ENCODE measurements at regions not wholly inside any gene's neighbourhood (a gene's known extent, or its start where the extent isn't known, plus 50 kb on each side); places are given as distances from the start of the nearest gene placed in this dataset.
"Not testable (repeated sequence)": the region's sequence is repeated elsewhere in the genome, so short reads cannot be mapped to it uniquely, and the experiment has no call there.

DNA sequence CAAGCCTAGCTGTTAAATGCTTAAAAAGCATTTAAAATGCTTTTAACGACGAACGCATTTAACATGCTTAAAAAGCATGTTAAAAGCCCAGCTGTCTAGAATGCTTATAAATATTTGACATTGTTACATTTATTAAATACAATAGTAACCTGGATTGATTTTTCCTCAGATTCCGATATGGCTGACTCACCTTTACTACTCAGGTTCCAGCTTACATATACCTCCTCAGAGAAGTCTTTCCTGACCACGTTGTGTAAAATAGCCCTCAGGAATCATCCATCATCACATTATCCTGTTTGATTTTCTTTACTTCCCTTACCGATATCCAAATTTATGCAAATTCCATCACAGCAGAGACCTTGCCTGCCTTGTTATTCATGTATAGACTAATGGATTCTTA is 51.4 kb downstream of the SLC41A2 start:
- H3K4me1 ChIP-seq (ENCODE audit: control insufficient read depth in 5 of 5, insufficient read depth in 5 of 5, low read length in 5 of 5): peaks cover 0 to 17% (median 8%) of the 10 kb centered on the region in 5 donors
- no peak overlapping the region for H3K27ac ChIP-seq (ENCODE audit: low read depth, low read length)
- H3K27me3 ChIP-seq (ENCODE audit: control insufficient read depth in 5 of 5, insufficient read depth in 4 of 5, low read length in 5 of 5): no peaks in the 10 kb centered on the region
- H3K4me3 ChIP-seq (ENCODE audit: low read depth in 1 of 5, low read length in 5 of 5): no peak overlapping the region
- H3K36me3 ChIP-seq (ENCODE audit: control insufficient read depth in 5 of 5, insufficient read depth in 5 of 5, low read length in 5 of 5): no peaks in the 10 kb centered on the region
- no peaks in the 10 kb centered on the region for H3K9me3 ChIP-seq (ENCODE audit: control insufficient read depth in 5 of 5, low read length in 5 of 5)
- H3K9ac ChIP-seq (ENCODE audit: low read length in 5 of 5): no peak overlapping the region

DNA sequence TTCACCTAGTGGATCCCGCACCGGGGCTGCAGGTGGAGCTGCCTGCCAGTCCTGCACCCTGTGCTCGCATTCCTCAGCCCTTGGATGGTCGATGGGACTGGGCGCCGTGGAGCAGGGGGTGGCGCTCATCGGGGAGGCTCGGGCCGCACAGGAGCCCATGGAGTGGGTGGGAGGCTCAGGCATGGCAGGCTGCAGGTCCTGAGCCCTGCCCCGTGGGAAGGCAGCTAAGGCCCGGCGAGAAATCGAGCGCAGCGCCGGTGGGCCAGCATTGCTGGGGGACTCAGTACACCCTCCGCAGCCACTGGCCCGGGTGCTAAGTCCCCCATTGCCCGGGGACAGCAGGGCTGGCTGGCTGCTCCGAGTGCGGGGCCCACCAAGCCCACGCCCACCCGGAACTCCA is 52.6 kb downstream of the SLC41A2 start:
- H3K27me3 ChIP-seq (ENCODE audit: control insufficient read depth in 5 of 5, insufficient read depth in 4 of 5, low read length in 5 of 5); H3K36me3 ChIP-seq (ENCODE audit: control insufficient read depth in 5 of 5, insufficient read depth in 5 of 5, low read length in 5 of 5); H3K4me3 ChIP-seq (ENCODE audit: low read depth in 1 of 5, low read length in 5 of 5); H3K9ac ChIP-seq (ENCODE audit: low read length in 5 of 5); H3K9me3 ChIP-seq (ENCODE audit: control insufficient read depth in 5 of 5, low read length in 5 of 5); H3K27ac ChIP-seq (ENCODE audit: low read depth, low read length): not testable (repeated sequence)
- peaks cover 0 to 21% (median 7%) of the 10 kb centered on the region in 5 donors for H3K4me1 ChIP-seq (ENCODE audit: control insufficient read depth in 5 of 5, insufficient read depth in 5 of 5, low read length in 5 of 5)

- Histone ChIP-seq H3K9me3 (ENCODE audit: control insufficient read depth in 5 of 5, low read length in 5 of 5) (peaks cover 0 to 8% (median 1%) of the 10 kb centered on the region in 5 donors), H3K27me3 (ENCODE audit: control insufficient read depth in 5 of 5, insufficient read depth in 4 of 5, low read length in 5 of 5) (no peaks in the 10 kb centered on the region), H3K36me3 (ENCODE audit: control insufficient read depth in 5 of 5, insufficient read depth in 5 of 5, low read length in 5 of 5) (no peaks in the 10 kb centered on the region), H3K4me1 (ENCODE audit: control insufficient read depth in 5 of 5, insufficient read depth in 5 of 5, low read length in 5 of 5) (peaks cover 0 to 14% (median 6%) of the 10 kb centered on the region in 5 donors), H3K9ac (ENCODE audit: low read length in 5 of 5) (peak overlapping the region in 1 of 5 donors; percentile 16), H3K27ac (ENCODE audit: low read depth, low read length) (no peak overlapping the region), H3K4me3 (ENCODE audit: low read depth in 1 of 5, low read length in 5 of 5) (no peak overlapping the region)
These were observed 54.3 kb downstream of the SLC41A2 start for GRCh38 chr12:104903648-104904423.

DNA sequence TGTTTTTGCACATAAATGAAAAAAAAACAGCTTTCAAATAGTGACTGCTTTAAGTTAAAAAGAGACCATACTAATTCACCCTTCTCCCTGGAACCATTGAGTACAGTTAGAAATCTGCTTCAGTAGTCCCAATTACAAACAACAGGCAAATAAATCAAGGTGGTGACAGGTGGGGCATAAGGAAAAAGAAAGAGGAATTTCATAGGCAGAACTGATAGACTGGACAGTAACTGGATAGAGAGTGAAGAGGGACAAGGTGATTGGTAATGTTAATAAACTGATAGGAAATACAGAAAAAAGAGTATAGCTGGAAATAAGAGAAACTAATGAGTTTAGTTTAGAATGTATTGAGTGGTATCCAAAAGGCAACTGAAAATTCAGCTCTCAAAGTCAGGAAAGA is 56.0 kb downstream of the SLC41A2 start:
- Histone ChIP-seq H3K36me3 (ENCODE audit: control insufficient read depth in 5 of 5, insufficient read depth in 5 of 5, low read length in 5 of 5) (no peaks in the 10 kb centered on the region), H3K27me3 (ENCODE audit: control insufficient read depth in 5 of 5, insufficient read depth in 4 of 5, low read length in 5 of 5) (no peaks in the 10 kb centered on the region), H3K4me1 (ENCODE audit: control insufficient read depth in 5 of 5, insufficient read depth in 5 of 5, low read length in 5 of 5) (peaks cover 0 to 14% (median 6%) of the 10 kb centered on the region in 5 donors), H3K9ac (ENCODE audit: low read length in 5 of 5) (no peak overlapping the region), H3K27ac (ENCODE audit: low read depth, low read length) (no peak overlapping the region), H3K9me3 (ENCODE audit: control insufficient read depth in 5 of 5, low read length in 5 of 5) (peaks cover 0 to 10% (median 3%) of the 10 kb centered on the region in 5 donors), H3K4me3 (ENCODE audit: low read depth in 1 of 5, low read length in 5 of 5) (no peak overlapping the region)

DNA sequence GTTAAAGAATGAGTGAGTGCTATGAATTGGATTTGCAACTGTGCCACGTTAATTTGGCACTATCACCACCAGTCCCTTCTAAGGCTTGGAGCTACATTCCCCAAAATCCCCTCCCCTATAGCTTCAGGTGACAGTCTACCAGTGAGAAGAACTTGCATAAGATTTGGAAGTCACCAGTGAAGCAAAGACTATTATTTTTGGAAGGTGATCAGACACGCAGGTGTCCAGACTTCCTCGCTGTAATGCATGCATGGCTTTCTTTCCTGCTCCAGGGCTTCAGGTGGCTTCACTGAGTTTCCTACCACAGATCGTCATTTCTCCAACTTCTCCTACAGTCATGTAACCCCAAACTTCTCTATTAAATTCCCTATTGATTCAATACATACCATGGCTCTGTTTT is 61.4 kb downstream of the SLC41A2 start:
- peaks cover 0 to 4% (median 0%) of the 10 kb centered on the region in 5 donors for H3K4me1 ChIP-seq (ENCODE audit: control insufficient read depth in 5 of 5, insufficient read depth in 5 of 5, low read length in 5 of 5)
- H3K4me3 ChIP-seq (ENCODE audit: low read depth in 1 of 5, low read length in 5 of 5): no peak overlapping the region
- H3K27ac ChIP-seq (ENCODE audit: low read depth, low read length): no peak overlapping the region
- no peaks in the 10 kb centered on the region for H3K27me3 ChIP-seq (ENCODE audit: control insufficient read depth in 5 of 5, insufficient read depth in 4 of 5, low read length in 5 of 5)
- H3K36me3 ChIP-seq (ENCODE audit: control insufficient read depth in 5 of 5, insufficient read depth in 5 of 5, low read length in 5 of 5): no peaks in the 10 kb centered on the region
- peaks cover 0 to 10% (median 3%) of the 10 kb centered on the region in 5 donors for H3K9me3 ChIP-seq (ENCODE audit: control insufficient read depth in 5 of 5, low read length in 5 of 5)
- H3K9ac ChIP-seq (ENCODE audit: low read length in 5 of 5): no peak overlapping the region

DNA sequence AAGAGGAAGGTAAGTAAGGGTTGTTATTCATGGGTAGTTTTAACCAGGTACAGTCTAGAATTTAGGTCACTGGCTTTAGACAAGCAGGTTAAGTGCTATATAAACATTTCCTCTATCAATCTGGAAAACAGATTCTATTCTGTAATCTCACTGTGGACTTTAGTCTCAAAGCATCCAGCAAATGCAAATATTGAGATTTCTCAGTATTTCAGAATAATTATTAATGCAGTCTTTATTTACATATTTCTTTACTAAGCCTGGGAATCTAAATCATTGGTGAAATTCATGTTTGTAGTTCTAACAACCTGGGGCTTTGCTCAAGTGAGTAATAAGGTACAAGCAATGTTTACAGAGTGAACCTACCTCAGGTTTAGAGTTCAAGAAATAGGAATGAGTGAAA is 61.9 kb downstream of the SLC41A2 start:
- Histone ChIP-seq H3K9me3 (ENCODE audit: control insufficient read depth in 5 of 5, low read length in 5 of 5) (peaks cover 0 to 10% (median 3%) of the 10 kb centered on the region in 5 donors), H3K36me3 (ENCODE audit: control insufficient read depth in 5 of 5, insufficient read depth in 5 of 5, low read length in 5 of 5) (no peaks in the 10 kb centered on the region), H3K27me3 (ENCODE audit: control insufficient read depth in 5 of 5, insufficient read depth in 4 of 5, low read length in 5 of 5) (no peaks in the 10 kb centered on the region), H3K9ac (ENCODE audit: low read length in 5 of 5) (no peak overlapping the region), H3K4me1 (ENCODE audit: control insufficient read depth in 5 of 5, insufficient read depth in 5 of 5, low read length in 5 of 5) (peaks cover 0 to 4% (median 0%) of the 10 kb centered on the region in 5 donors), H3K27ac (ENCODE audit: low read depth, low read length) (no peak overlapping the region), H3K4me3 (ENCODE audit: low read depth in 1 of 5, low read length in 5 of 5) (no peak overlapping the region)

- H3K9me3 ChIP-seq (ENCODE audit: control insufficient read depth in 5 of 5, low read length in 5 of 5): peaks cover 0 to 10% (median 3%) of the 10 kb centered on the region in 5 donors
- no peak overlapping the region for H3K27ac ChIP-seq (ENCODE audit: low read depth, low read length)
- H3K27me3 ChIP-seq (ENCODE audit: control insufficient read depth in 5 of 5, insufficient read depth in 4 of 5, low read length in 5 of 5): no peaks in the 10 kb centered on the region
These were observed 62.7 kb downstream of the SLC41A2 start for GRCh38 chr12:104895415-104895814.

DNA sequence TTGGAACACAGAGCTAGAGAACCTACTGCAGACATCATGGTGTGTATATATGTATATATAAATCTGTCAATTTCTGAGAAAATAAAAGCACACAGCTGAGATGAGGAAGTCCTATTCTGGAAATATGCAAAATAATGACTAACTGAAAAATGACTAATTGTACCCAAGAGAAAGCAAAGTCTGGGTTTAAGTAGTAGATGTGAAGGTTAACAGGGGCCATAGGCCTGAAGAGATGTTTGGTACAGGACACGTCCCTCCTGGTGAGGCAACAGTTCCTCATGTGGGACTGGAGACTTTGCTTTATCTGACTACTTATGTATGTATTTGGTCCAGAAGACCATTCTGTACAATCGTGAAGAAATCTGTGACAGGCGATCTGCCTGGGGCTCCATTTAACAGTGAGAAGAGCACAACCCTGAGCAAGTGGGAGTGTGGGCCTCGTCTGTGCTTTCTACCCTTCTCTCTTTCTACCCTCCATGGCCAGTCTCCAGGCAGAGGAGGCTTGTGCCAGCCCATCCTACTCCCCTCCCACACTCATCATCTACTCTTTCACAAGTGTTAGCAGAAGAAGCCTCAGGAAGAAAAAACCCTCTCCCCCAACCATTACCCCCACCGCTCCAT is 67.5 kb downstream of the SLC41A2 start:
- Histone ChIP-seq H3K4me1 (ENCODE audit: control insufficient read depth in 5 of 5, insufficient read depth in 5 of 5, low read length in 5 of 5) (peaks cover 0 to 6% (median 0%) of the 10 kb centered on the region in 5 donors), H3K27ac (ENCODE audit: low read depth, low read length) (no peak overlapping the region), H3K9me3 (ENCODE audit: control insufficient read depth in 5 of 5, low read length in 5 of 5) (no peaks in the 10 kb centered on the region), H3K36me3 (ENCODE audit: control insufficient read depth in 5 of 5, insufficient read depth in 5 of 5, low read length in 5 of 5) (no peaks in the 10 kb centered on the region), H3K27me3 (ENCODE audit: control insufficient read depth in 5 of 5, insufficient read depth in 4 of 5, low read length in 5 of 5) (no peaks in the 10 kb centered on the region), H3K4me3 (ENCODE audit: low read depth in 1 of 5, low read length in 5 of 5) (no peak overlapping the region), H3K9ac (ENCODE audit: low read length in 5 of 5) (no peak overlapping the region)

More at GRCh38 chr12:104895415-104895814, 62.7 kb downstream of the SLC41A2 start:
- Histone ChIP-seq H3K4me3 (ENCODE audit: low read depth in 1 of 5, low read length in 5 of 5) (no peak overlapping the region), H3K9ac (ENCODE audit: low read length in 5 of 5) (no peak overlapping the region), H3K4me1 (ENCODE audit: control insufficient read depth in 5 of 5, insufficient read depth in 5 of 5, low read length in 5 of 5) (no peaks in the 10 kb centered on the region), H3K36me3 (ENCODE audit: control insufficient read depth in 5 of 5, insufficient read depth in 5 of 5, low read length in 5 of 5) (no peaks in the 10 kb centered on the region)

DNA sequence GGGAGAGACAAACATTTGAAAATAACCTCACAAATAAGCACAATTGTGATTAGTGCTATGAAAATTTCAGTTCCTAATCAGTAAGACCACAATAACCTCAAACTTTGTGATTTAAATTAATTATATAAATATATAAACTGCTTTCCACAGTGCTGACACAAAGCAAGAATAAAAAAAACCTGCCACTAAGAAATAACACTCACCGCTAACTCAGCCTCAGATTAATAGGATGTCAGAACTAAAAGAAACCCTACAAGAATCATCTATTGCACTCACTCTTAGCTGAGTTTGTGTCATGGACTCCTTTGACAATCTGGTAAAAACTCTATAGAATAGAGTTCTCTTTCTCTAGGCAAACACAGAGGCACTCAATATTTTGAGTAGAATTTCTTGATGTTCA is 68.4 kb downstream of the SLC41A2 start:
- H3K9me3 ChIP-seq (ENCODE audit: control insufficient read depth in 5 of 5, low read length in 5 of 5): no peaks in the 10 kb centered on the region
- no peak overlapping the region for H3K4me3 ChIP-seq (ENCODE audit: low read depth in 1 of 5, low read length in 5 of 5)
- H3K9ac ChIP-seq (ENCODE audit: low read length in 5 of 5): no peak overlapping the region
- peaks cover 0 to 6% (median 0%) of the 10 kb centered on the region in 5 donors for H3K4me1 ChIP-seq (ENCODE audit: control insufficient read depth in 5 of 5, insufficient read depth in 5 of 5, low read length in 5 of 5)
- no peaks in the 10 kb centered on the region for H3K36me3 ChIP-seq (ENCODE audit: control insufficient read depth in 5 of 5, insufficient read depth in 5 of 5, low read length in 5 of 5)
- no peak overlapping the region for H3K27ac ChIP-seq (ENCODE audit: low read depth, low read length)
- H3K27me3 ChIP-seq (ENCODE audit: control insufficient read depth in 5 of 5, insufficient read depth in 4 of 5, low read length in 5 of 5): no peaks in the 10 kb centered on the region

DNA sequence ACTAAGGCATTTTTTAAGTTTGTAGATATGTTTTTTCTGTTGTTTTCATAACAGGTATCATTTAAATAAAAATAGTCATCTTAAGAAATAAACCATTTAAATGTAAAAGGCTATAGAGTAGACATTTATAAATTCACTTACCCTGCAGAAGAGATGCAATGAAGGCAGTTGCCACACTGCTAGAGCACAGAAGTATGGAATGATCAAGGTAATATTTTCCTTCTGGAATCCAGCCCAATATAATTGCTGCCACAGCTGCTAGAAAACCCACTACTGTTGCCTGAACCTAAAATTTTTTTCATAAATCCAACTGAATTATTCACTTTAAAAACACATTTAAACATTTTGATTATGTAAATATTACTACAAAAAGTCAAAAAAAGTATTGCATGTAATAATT is 69.2 kb downstream of the SLC41A2 start:
- peaks cover 0 to 6% (median 0%) of the 10 kb centered on the region in 5 donors for H3K4me1 ChIP-seq (ENCODE audit: control insufficient read depth in 5 of 5, insufficient read depth in 5 of 5, low read length in 5 of 5)
- H3K27me3 ChIP-seq (ENCODE audit: control insufficient read depth in 5 of 5, insufficient read depth in 4 of 5, low read length in 5 of 5): no peaks in the 10 kb centered on the region
- peak overlapping the region; percentile 2 for H3K27ac ChIP-seq (ENCODE audit: low read depth, low read length)
- H3K36me3 ChIP-seq (ENCODE audit: control insufficient read depth in 5 of 5, insufficient read depth in 5 of 5, low read length in 5 of 5): no peaks in the 10 kb centered on the region
- no peak overlapping the region for H3K4me3 ChIP-seq (ENCODE audit: low read depth in 1 of 5, low read length in 5 of 5)
- H3K9ac ChIP-seq (ENCODE audit: low read length in 5 of 5): no peak overlapping the region
- no peaks in the 10 kb centered on the region for H3K9me3 ChIP-seq (ENCODE audit: control insufficient read depth in 5 of 5, low read length in 5 of 5)
